HG02840 (cell line): ENCODE measurements at regions not wholly inside any gene's neighbourhood (a gene's known extent, or its start where the extent isn't known, plus 50 kb on each side); places are given as distances from the start of the nearest gene placed in this dataset.

Source experiments
- ATAC-seq: cut with Tn5 transposase; IDR thresholded peaks from one replicate; pipeline ENCODE4 v1.9.1; 2021; ENCODE audit warnings: mild to moderate bottlenecking, moderate library complexity, moderate number of reproducible peaks; ENCODE audit not compliant: unreplicated experiment, low FRiP score

- ATAC-seq, result no peak
Observed at GRCh38 chr13:80798576-80799133, 457.7 kb upstream of the SPRY2 start.

- no peak for ATAC-seq
Observed at GRCh38 chr13:80787604-80788003, 446.7 kb upstream of the SPRY2 start.

GRCh38 chr13:80783926-80784565 is 443.1 kb upstream of the SPRY2 start:
- ATAC-seq, result no peak

- no peak for ATAC-seq
Observed at GRCh38 chr13:80782441-80782840, 441.5 kb upstream of the SPRY2 start.

- ATAC-seq, result no peak
Observed at GRCh38 chr13:80778297-80778696, 437.4 kb upstream of the SPRY2 start.

- no peak for ATAC-seq
Observed at GRCh38 chr13:80757694-80758093, 416.8 kb upstream of the SPRY2 start.

GRCh38 chr13:80755910-80756309 is 415.0 kb upstream of the SPRY2 start:
- ATAC-seq, result no peak

- ATAC-seq, result no peak
Observed at GRCh38 chr13:80754441-80754840, 413.5 kb upstream of the SPRY2 start.

GRCh38 chr13:80753866-80754265 is 412.9 kb upstream of the SPRY2 start:
- no peak for ATAC-seq

GRCh38 chr13:80751854-80752253 is 410.9 kb upstream of the SPRY2 start:
- ATAC-seq, result no peak

GRCh38 chr13:80744147-80744914 is 403.4 kb upstream of the SPRY2 start:
- ATAC-seq, result no peak

GRCh38 chr13:80742033-80742432 is 401.1 kb upstream of the SPRY2 start:
- no peak for ATAC-seq

GRCh38 chr13:80740071-80740470 is 399.1 kb upstream of the SPRY2 start:
- no peak for ATAC-seq

- no peak for ATAC-seq
Observed at GRCh38 chr13:80737513-80737912, 396.6 kb upstream of the SPRY2 start.

GRCh38 chr13:80727321-80727975 is 386.5 kb upstream of the SPRY2 start:
- no peak for ATAC-seq

GRCh38 chr13:80726868-80727267 is 385.9 kb upstream of the SPRY2 start:
- ATAC-seq, result no peak

GRCh38 chr13:80721689-80722088 is 380.8 kb upstream of the SPRY2 start:
- ATAC-seq, result no peak

GRCh38 chr13:80718970-80719369 is 378.0 kb upstream of the SPRY2 start:
- ATAC-seq, result no peak

GRCh38 chr13:80717776-80718175 is 376.9 kb upstream of the SPRY2 start:
- no peak for ATAC-seq

GRCh38 chr13:80716610-80717081 is 375.7 kb upstream of the SPRY2 start:
- no peak for ATAC-seq

GRCh38 chr13:80712026-80712425 is 371.1 kb upstream of the SPRY2 start:
- no peak for ATAC-seq
